Neural cell (in vitro differentiated cells): ENCODE measurements at regions not wholly inside any gene's neighbourhood (a gene's known extent, or its start where the extent isn't known, plus 50 kb on each side); places are given as distances from the start of the nearest gene placed in this dataset.

Experiments
- H2AFZ ChIP-seq: fragments of 200-600, 300-800 bp; sonication (generic), shearing (Covaris generic); 2 replicates; pipeline ENCODE4 v1.6.0; 2014; ENCODE audit warnings: low read depth, mild to moderate bottlenecking, antibody characterized with exemption, low read length, moderate library complexity
- H3F3A ChIP-seq: fragments of 200-600 bp; shearing (Covaris generic); 2 replicates; pipeline ENCODE4 v1.6.1; 2016; ENCODE audit warnings: mild to moderate bottlenecking, moderate library complexity, mixed read lengths, antibody characterized with exemption, low read length; ENCODE audit not compliant: insufficient read depth, poor library complexity, severe bottlenecking
- H3K27ac ChIP-seq: fragments of 200-600, 300-800 bp; sonication (generic), shearing (Covaris generic); 2 replicates; pipeline ENCODE4 v1.5.1; 2014; ENCODE audit warnings: mild to moderate bottlenecking, low read length, moderate library complexity
- H3K27me3 ChIP-seq: fragments of 300-800, 200-600 bp; sonication (generic), shearing (Covaris generic); 2 replicates; pipeline ENCODE4 v1.6.0; 2014; ENCODE audit warnings: mild to moderate bottlenecking, low read depth, low read length, moderate library complexity; ENCODE audit not compliant: insufficient read depth
- H3K36me3 ChIP-seq: fragments of 300-800, 200-600 bp; sonication (generic), shearing (Covaris generic); 2 replicates; pipeline ENCODE4 v1.5.1; 2014; ENCODE audit warnings: mild to moderate bottlenecking, antibody characterized with exemption, low read length, moderate library complexity; ENCODE audit not compliant: insufficient read depth
- H3K4me2 ChIP-seq: fragments of 300-800, 200-600 bp; sonication (generic), shearing (Covaris generic); 2 replicates; pipeline ENCODE4 v1.6.0; 2014; ENCODE audit warnings: mild to moderate bottlenecking, low read length
- H3K4me3 ChIP-seq: fragments of 300-800, 200-600 bp; sonication (generic), shearing (Covaris generic); 2 replicates; pipeline ENCODE4 v1.5.1; 2014; ENCODE audit warnings: mild to moderate bottlenecking, low read length, moderate library complexity
- H3K79me2 ChIP-seq: fragments of 200-600 bp; shearing (Covaris generic); replicated peaks from 2 replicates; pipeline ENCODE4 v1.6.0; 2014; ENCODE audit warnings: mild to moderate bottlenecking, low read length, moderate library complexity; ENCODE audit not compliant: insufficient read depth
- H3K9ac ChIP-seq: fragments of 300-800, 200-600 bp; sonication (generic), shearing (Covaris generic); 2 replicates; pipeline ENCODE4 v1.6.1; 2016; ENCODE audit warnings: mild to moderate bottlenecking, low read length, mixed read lengths
- H3K9me2 ChIP-seq: fragments of 200-600 bp; shearing (Covaris generic); 2 replicates; pipeline ENCODE4 v1.6.1; 2016; ENCODE audit warnings: mild to moderate bottlenecking, low read length, mixed read lengths; ENCODE audit not compliant: insufficient read depth
- H3K9me3 ChIP-seq: fragments of 200-600, 300-800 bp; sonication (generic), shearing (Covaris generic); 2 replicates; pipeline ENCODE4 v1.6.1; 2016; ENCODE audit warnings: mild to moderate bottlenecking, mixed run types, low read length, moderate library complexity, mixed read lengths
- H4K20me1 ChIP-seq: fragments of 200-600 bp; shearing (Covaris generic); 2 replicates; pipeline ENCODE4 v1.6.1; 2016; ENCODE audit warnings: mild to moderate bottlenecking, mixed run types; ENCODE audit not compliant: insufficient read depth
- CTCF ChIP-seq: fragments of 450-650 bp; IDR thresholded peaks from 2 replicates; pipeline ENCODE4 v1.5.1; 2014; ENCODE audit warnings: antibody characterized with exemption, mild to moderate bottlenecking, moderate library complexity; ENCODE audit not compliant: poor library complexity, severe bottlenecking
- EP300 ChIP-seq: fragments of 450-650 bp; conservative IDR thresholded peaks from 2 replicates; pipeline ENCODE4 v1.6.1; 2014; ENCODE audit warnings: antibody characterized with exemption, mild to moderate bottlenecking, moderate library complexity; ENCODE audit not compliant: poor library complexity, severe bottlenecking
- EZH2 ChIP-seq: fragments of 200-600, 300-800 bp; shearing (Covaris generic), sonication (generic); IDR thresholded peaks from 2 replicates; pipeline ENCODE4 v1.6.1; 2014; ENCODE audit warnings: antibody characterized with exemption, low read length, borderline replicate concordance, mild to moderate bottlenecking; ENCODE audit not compliant: insufficient read depth, poor library complexity, severe bottlenecking
- MXI1 ChIP-seq: fragments of 450-650 bp; conservative IDR thresholded peaks from 2 replicates; pipeline ENCODE4 v1.6.1; 2014; ENCODE audit warnings: antibody characterized with exemption, mild to moderate bottlenecking; ENCODE audit not compliant: poor library complexity, severe bottlenecking
- POLR2AphosphoS5 ChIP-seq: IDR thresholded peaks from 2 replicates; pipeline ENCODE4 v1.6.1; 2012
- RAD21 ChIP-seq: fragments of 450-650 bp; conservative IDR thresholded peaks from 2 replicates; pipeline ENCODE4 v1.6.1; 2014; ENCODE audit warnings: antibody characterized with exemption, mild to moderate bottlenecking, moderate library complexity
- REST ChIP-seq: IDR thresholded peaks from 2 replicates; pipeline ENCODE4 v1.6.1; 2012; ENCODE audit warnings: borderline replicate concordance
- SMC3 ChIP-seq: fragments of 450-650 bp; conservative IDR thresholded peaks from 2 replicates; pipeline ENCODE4 v1.6.1; 2014; ENCODE audit warnings: antibody characterized with exemption, mild to moderate bottlenecking, moderate library complexity; ENCODE audit not compliant: poor library complexity
- TAF1 ChIP-seq: IDR thresholded peaks from 2 replicates; pipeline ENCODE4 v1.6.1; 2012; ENCODE audit warnings: low read depth

- H3K79me2 ChIP-seq: no peaks in the 10 kb centered on the region
- no peak overlapping the region for H3K4me2 ChIP-seq
- H3K9me2 ChIP-seq: no peaks in the 10 kb centered on the region
- no peak overlapping the region for H3K27ac ChIP-seq
- no peaks in the 10 kb centered on the region for H4K20me1 ChIP-seq
- TF ChIP-seq MXI1 (no peak), RAD21 (no peak), EZH2 (no peak), REST (no peak), CTCF (no peak), EP300 (no peak), SMC3 (no peak), POLR2AphosphoS5 (no peak)
- no peaks in the 10 kb centered on the region for H3K27me3 ChIP-seq
- no peak overlapping the region for H2AFZ ChIP-seq
- no peaks in the 10 kb centered on the region for H3F3A ChIP-seq
- H3K9ac ChIP-seq: no peak overlapping the region
- no peaks in the 10 kb centered on the region for H3K9me3 ChIP-seq
- no peaks in the 10 kb centered on the region for H3K36me3 ChIP-seq
- H3K4me3 ChIP-seq: no peak overlapping the region
These were observed 88.1 kb downstream of the POSTN start for GRCh38 chr13:37510441-37510840.

- Histone ChIP-seq H3K4me3 (no peak overlapping the region), H3K27ac (no peak overlapping the region), H3K9ac (no peak overlapping the region), H3F3A (no peaks in the 10 kb centered on the region), H3K79me2 (no peaks in the 10 kb centered on the region), H2AFZ (no peak overlapping the region), H3K9me2 (no peaks in the 10 kb centered on the region), H3K4me2 (no peak overlapping the region), H3K36me3 (no peaks in the 10 kb centered on the region), H4K20me1 (no peaks in the 10 kb centered on the region), H3K9me3 (no peaks in the 10 kb centered on the region), H3K27me3 (no peaks in the 10 kb centered on the region)
- TF ChIP-seq MXI1: no peak
- no peak for TF ChIP-seq POLR2AphosphoS5
- no peak for TF ChIP-seq EZH2
- TF ChIP-seq RAD21: no peak
- TF ChIP-seq REST: no peak
- no peak for TF ChIP-seq EP300
- TF ChIP-seq TAF1: no peak
- no peak for TF ChIP-seq CTCF
These were observed 93.0 kb downstream of the POSTN start for GRCh38 chr13:37505531-37505930.
